HUES48 (cell line): ENCODE measurements at regions not wholly inside any gene's neighbourhood (a gene's known extent, or its start where the extent isn't known, plus 50 kb on each side); places are given as distances from the start of the nearest gene placed in this dataset.

ENCODE experiments used
- H3K27ac ChIP-seq: one replicate; pipeline ENCODE4 v1.7.0; 2013; ENCODE audit warnings: low read depth, low read length, inconsistent platforms
- H3K27me3 ChIP-seq: 2 replicates; pipeline ENCODE4 v1.6.1; 2013; ENCODE audit warnings: mild to moderate bottlenecking, low read length; ENCODE audit not compliant: control insufficient read depth, insufficient read depth
- H3K36me3 ChIP-seq: 2 replicates; pipeline ENCODE4 v1.6.1; 2013; ENCODE audit warnings: low read length; ENCODE audit not compliant: control insufficient read depth, insufficient read depth
- H3K4me1 ChIP-seq: 2 replicates; pipeline ENCODE4 v1.6.1; 2013; ENCODE audit warnings: mild to moderate bottlenecking, low read length; ENCODE audit not compliant: control insufficient read depth, insufficient read depth
- H3K4me3 ChIP-seq: 2 replicates; pipeline ENCODE4 v1.5.1; 2013; ENCODE audit warnings: mild to moderate bottlenecking, low read depth, low read length
- H3K9ac ChIP-seq: 2 replicates; pipeline ENCODE4 v1.6.1; 2013; ENCODE audit warnings: mild to moderate bottlenecking, low read depth, low read length, moderate library complexity
- H3K9me3 ChIP-seq: 2 replicates; pipeline ENCODE4 v1.6.1; 2013; ENCODE audit warnings: low read length; ENCODE audit not compliant: control insufficient read depth, insufficient read depth

GRCh38 chr2:62287899-62288880, 92.3 kb downstream of the B3GNT2 start:
- H3K27me3 ChIP-seq = no peaks in the 10 kb centered on the region
- H3K4me1 ChIP-seq = 0 out of 2 replicates have a peak, but pooled peaks cover under 1% of the 10 kb centered on the region
- H3K27ac ChIP-seq = no peak overlapping the region
- H3K9ac ChIP-seq = no peak overlapping the region
- no peak overlapping the region for H3K4me3 ChIP-seq
- no peaks in the 10 kb centered on the region for H3K36me3 ChIP-seq
- H3K9me3 ChIP-seq = peaks cover 16% of the 10 kb centered on the region

GRCh38 chr2:62287282-62287681, 91.4 kb downstream of the B3GNT2 start:
- no peaks in the 10 kb centered on the region for H3K27me3 ChIP-seq
- peaks cover 16% of the 10 kb centered on the region for H3K9me3 ChIP-seq
- no peaks in the 10 kb centered on the region for H3K36me3 ChIP-seq

DNA sequence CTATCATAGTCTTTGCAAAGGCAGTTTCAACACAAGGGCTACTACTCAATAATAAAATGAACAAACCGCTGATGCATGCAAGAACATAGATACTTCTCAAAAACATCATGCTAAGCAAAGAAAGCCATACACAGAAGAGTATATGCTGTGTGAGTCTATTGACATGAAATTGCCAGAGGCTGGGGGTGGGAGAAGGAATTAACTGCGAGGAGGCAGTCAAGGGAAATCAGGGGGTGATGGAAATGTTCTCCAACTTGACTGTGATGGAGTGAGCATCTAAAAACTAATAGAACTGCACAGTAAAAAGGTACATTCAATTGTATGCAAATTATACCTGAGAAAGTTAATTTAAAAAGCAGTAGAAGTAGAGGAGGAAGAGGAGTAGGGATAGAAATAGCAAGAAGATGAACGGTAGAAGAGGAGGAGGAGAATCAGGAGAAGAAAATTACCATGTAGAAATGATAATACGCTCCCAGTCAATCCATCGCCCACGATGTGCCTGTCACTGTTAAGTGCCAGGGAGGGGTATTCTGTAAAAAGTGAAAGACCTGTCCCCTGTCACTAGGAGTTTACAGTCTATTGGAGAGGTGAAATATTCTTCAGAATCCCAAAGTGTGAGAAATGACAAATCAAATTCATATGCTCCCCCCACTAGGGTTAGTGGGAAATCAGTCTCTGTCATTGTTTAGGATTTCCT, 90.3 kb downstream of the B3GNT2 start:
- Histone ChIP-seq H3K36me3 (no peaks in the 10 kb centered on the region), H3K27ac (no peak overlapping the region), H3K4me1 (no peaks in the 10 kb centered on the region), H3K4me3 (no peak overlapping the region), H3K27me3 (no peaks in the 10 kb centered on the region), H3K9me3 (peaks cover 16% of the 10 kb centered on the region), H3K9ac (no peak overlapping the region)

More at GRCh38 chr2:62287282-62287681, 91.4 kb downstream of the B3GNT2 start:
- Histone ChIP-seq H3K4me3 (no peak overlapping the region), H3K9ac (no peak overlapping the region), H3K4me1 (no peaks in the 10 kb centered on the region), H3K27ac (no peak overlapping the region)

GRCh38 chr2:62284980-62285379, 89.1 kb downstream of the B3GNT2 start:
- no peak overlapping the region for H3K27ac ChIP-seq
- no peaks in the 10 kb centered on the region for H3K27me3 ChIP-seq
- no peaks in the 10 kb centered on the region for H3K36me3 ChIP-seq
- H3K9me3 ChIP-seq = peaks cover 16% of the 10 kb centered on the region
- H3K4me1 ChIP-seq = no peaks in the 10 kb centered on the region
- no peak overlapping the region for H3K9ac ChIP-seq
- H3K4me3 ChIP-seq = no peak overlapping the region

- no peak overlapping the region for H3K9ac ChIP-seq
- no peaks in the 10 kb centered on the region for H3K27me3 ChIP-seq
- H3K36me3 ChIP-seq = no peaks in the 10 kb centered on the region
- H3K4me3 ChIP-seq = no peak overlapping the region
- no peak overlapping the region for H3K27ac ChIP-seq
- peaks cover 16% of the 10 kb centered on the region for H3K9me3 ChIP-seq
- no peaks in the 10 kb centered on the region for H3K4me1 ChIP-seq
Observed at GRCh38 chr2:62284471-62284870, 88.6 kb downstream of the B3GNT2 start.

DNA sequence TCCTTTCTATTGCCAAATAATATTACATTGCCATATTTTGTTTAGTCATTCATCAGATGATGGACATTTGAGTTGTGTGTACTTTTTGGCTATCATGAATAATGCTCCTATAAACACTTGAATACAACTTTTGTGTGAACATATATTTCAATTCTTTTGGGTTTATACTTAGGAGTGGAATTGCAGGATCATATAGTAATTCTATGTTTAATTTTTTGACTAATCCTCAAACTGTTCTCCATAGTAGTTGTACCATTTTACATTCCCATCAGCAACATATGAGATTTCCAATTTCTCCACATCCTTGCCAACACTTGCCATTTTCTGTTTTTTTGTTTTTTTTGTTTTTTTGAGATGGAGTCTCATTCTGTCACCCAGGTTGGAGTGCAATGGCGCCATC, 87.2 kb downstream of the B3GNT2 start:
- Histone ChIP-seq H3K9me3 (peaks cover 24% of the 10 kb centered on the region), H3K36me3 (no peaks in the 10 kb centered on the region), H3K27me3 (no peaks in the 10 kb centered on the region), H3K27ac (no peak overlapping the region), H3K4me3 (no peak overlapping the region), H3K9ac (no peak overlapping the region), H3K4me1 (no peaks in the 10 kb centered on the region)

- Histone ChIP-seq H3K9ac (no peak overlapping the region), H3K4me1 (no peaks in the 10 kb centered on the region), H3K9me3 (peaks cover 39% of the 10 kb centered on the region), H3K4me3 (no peak overlapping the region), H3K27ac (no peak overlapping the region), H3K27me3 (no peaks in the 10 kb centered on the region), H3K36me3 (no peaks in the 10 kb centered on the region)
Observed at GRCh38 chr2:62281663-62282062, 85.7 kb downstream of the B3GNT2 start.

DNA sequence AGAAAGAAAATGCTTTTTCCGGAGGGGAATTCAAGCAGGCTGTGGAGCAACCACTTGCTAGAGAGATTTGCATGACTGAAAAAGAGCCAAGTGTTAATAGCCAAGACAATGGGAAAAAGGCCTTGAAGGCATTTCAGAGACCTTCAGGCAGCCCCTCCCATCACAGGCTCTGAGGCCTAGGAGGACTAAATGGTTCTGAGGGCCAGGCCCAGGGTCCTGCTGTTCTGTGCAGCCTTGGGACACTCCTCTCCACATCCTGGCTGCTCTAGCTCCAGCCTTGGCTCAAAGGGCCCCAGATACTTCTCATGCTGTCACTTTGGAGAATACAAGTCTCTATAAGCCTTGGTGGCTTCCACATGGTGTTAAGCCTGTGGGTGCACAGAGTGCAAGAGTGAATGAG, 81.8 kb downstream of the B3GNT2 start:
- Histone ChIP-seq H3K27me3 (no peaks in the 10 kb centered on the region), H3K4me1 (no peaks in the 10 kb centered on the region), H3K9me3 (peaks cover 29% of the 10 kb centered on the region), H3K4me3 (no peak overlapping the region), H3K36me3 (no peaks in the 10 kb centered on the region), H3K9ac (no peak overlapping the region), H3K27ac (no peak overlapping the region)
